ENCODE measurements at regions not wholly inside any gene's neighbourhood (a gene's known extent, or its start where the extent isn't known, plus 50 kb on each side); places are given as distances from the start of the nearest gene placed in this dataset.

- DNase-seq (ENCODE audit: low spot score) = no peak
These were observed 65.1 kb downstream of the PFDN4 start for GRCh38 chr20:54272901-54273488.

DNA sequence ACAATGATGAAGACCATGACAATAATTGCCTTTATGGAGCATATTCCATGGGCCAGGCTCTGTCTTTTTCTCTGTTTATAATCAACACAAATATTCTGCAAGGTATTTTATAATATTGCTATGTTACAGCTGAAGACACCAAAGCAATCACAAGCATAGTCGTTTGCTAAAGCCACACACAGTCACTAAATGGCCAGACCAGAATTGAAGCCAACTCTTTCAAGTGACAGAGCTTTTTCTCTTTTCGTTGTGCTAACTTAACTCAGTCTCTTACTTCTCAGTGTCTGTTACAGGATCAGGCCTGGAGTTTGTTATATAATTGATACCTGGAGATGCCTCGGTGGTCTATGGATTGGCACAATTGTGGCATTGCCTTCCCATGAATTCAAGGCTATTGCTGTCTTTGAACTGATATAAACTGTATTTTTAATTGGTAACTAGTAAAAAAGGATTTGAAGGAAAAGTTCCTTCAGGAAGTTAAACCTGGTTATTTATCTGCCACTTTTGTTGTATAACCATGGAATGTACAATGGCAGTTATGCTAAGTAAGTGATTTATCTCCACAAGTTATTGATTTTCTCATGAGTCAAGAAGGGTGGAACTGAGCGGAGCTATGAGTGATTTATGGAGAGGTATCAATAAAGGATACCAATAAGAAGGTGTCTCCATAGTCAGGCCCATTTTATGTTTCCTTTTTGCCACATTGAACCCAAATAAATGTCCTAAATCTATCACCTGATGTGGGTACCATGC, 67.6 kb downstream of the PFDN4 start:
- DNase-seq (ENCODE audit: low spot score) = no peak

DNA sequence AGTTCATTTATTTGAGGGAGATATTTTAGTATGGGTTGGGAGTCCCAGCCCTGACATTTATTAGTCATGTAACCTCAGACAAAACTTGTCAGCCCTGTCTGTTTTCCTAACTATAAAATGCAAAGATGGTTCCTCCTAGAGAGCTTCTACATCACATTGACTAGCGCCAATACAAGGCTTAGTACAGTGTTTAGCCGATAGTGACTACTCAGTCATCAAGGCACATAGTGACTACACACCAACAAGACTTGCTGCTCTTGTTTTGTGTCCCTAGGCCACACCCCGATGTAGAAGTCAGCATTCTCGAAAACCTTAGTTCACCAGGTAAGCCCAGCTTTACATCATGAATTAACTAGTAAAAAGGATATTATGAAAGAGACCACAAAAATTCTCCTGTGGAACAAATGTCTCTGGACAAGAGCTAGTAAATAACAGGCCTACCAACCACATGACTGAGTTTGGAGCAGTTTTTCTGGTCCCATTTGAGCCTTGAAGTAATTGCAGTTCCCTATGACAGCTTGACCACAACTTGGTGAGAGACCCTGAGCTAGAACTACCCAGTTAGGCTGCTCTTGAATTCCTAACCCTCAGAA, 68.8 kb downstream of the PFDN4 start:
- DNase-seq (ENCODE audit: low spot score) = no peak

- no peak for DNase-seq (ENCODE audit: low spot score)
These were observed 70.4 kb downstream of the PFDN4 start for GRCh38 chr20:54278262-54278661.

- no peak for DNase-seq (ENCODE audit: low spot score)
These were observed 74.7 kb downstream of the PFDN4 start for GRCh38 chr20:54282625-54283024.

DNA sequence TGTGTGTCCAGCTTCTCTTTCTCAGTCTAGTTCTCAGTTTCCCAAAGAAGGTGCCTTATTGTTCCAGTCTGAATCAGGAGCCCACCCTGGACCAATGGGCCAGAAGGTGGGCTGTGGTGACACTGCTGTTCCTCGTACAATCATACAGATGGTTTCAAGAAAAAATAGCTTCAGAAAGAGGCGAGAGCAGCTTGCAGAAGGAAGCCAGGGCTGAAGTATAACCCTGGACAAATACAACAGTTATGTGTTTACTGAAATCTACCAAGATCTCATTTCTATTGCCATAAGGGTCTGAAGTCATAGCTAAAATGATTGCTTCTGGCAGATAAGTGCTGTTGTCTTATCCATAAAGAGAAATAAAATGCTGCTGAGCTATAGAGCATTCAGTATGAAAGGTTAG, 75.4 kb downstream of the PFDN4 start:
- DNase-seq (ENCODE audit: low spot score) = no peak

DNA sequence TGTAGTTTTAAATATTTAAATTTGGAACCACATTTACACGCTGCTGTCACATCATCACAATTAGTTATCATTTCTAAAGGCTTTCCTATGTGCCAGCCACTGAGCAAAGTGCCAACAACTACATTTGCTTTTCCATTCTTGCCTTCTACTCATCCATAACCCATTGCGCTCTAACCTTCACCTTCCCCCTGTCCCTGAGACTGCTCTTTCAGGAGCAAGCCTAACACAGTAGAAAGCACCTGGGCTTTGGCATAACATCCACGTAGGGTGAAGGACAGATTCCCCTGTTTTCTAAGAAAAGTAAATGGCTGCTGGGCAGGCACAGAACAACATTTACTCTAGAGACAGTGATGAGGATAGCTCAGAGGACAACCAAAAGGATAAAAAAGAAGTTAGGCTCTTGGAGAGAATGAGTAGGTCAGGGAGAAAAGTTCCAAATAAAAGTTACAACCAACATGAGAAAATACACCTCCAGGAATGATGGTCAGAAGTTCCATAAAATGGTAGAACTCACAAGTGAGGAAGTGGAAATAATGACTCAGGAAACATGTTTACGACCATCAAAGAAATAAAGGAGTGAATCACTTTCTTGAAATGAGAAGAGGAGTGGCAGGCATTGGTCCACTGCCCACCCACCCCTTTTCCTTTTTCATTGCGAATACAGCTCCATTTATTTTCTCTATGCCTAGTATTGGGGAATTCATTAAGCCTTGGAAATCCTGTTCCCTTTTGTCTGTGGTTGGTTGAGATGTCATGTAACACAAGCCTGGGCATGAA, 77.2 kb downstream of the PFDN4 start:
- no peak for DNase-seq (ENCODE audit: low spot score)

- no peak for DNase-seq (ENCODE audit: low spot score)
These were observed 82.7 kb downstream of the PFDN4 start for GRCh38 chr20:54290636-54291035.

GRCh38 chr20:54291339-54292010, 83.6 kb downstream of the PFDN4 start:
- DNase-seq (ENCODE audit: low spot score) = no peak

DNA sequence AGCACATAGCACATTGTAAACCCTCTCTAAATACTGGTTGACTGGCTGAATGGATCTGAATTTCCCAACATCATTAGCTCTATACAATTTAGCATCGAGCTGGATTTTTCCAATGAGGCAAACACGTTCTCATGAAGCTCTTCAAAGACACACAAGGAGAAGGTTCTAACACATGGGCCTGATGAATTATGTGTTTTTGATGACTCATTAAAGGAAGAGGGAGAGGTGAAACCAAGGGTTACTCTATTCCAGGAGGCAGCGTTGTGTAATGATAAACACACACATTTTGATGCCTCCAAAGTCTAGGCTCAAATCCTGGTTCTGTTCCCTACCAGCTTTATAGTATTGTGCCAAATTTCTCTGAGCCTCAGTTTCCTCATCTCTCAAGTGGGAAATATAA, 84.3 kb downstream of the PFDN4 start:
- no peak for DNase-seq (ENCODE audit: low spot score)

DNA sequence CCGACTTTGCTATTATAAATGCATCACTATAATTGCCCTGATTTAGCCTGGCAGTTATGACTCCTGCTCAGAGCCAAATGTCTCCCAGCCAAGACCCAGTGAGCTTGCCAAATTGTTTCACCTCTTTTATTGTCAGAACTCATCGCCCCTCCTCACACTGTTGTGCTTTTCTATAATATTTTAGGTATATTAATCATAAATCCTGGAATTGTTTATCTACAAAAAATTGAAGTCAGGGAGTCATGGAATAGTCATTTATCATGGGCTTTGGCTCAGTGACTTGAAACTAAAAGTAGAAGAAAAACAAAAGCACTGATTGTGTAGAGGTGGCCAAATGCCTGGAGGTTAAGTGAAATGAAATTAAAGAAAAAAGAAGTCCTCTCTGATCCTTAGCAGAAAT, 85.6 kb downstream of the PFDN4 start:
- DNase-seq (ENCODE audit: low spot score) = no peak

DNA sequence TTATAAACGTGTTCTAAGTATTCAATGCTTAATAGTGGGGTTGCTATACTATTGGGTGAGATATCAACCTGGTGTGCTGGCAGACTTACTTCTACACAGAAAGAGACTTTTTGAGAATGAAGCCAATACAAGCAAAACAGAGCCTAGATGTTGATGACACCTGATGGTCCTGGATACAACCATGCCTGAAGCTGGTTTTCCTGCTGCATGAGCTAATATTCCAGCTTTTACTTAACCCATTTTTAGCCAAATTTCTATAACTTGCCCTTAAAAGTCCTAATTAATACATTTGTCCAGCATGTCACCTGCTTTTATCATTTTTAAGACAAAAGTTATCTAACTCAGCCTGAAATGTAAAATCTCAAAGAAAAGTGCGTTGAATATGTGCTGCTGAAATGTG, 86.2 kb downstream of the PFDN4 start:
- no peak for DNase-seq (ENCODE audit: low spot score)

DNA sequence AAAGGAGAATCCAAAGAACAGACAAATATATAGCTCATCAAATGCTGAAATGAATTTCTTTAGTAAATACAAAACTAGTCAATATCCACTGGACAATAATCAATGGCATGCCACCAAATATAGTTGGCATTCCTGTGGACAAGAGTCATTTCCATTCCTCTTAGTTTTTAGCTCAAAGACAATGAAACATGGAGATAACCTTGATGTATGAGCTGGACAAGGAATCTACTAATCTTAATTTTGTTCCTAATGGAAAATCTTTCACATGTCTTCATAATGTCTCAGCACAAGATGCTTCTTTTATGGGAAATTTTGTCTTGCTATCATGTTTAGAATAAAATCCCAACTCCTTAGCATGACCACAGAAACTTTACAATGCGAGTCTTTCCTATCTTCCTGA, 87.8 kb downstream of the PFDN4 start:
- DNase-seq (ENCODE audit: low spot score) = no peak

DNA sequence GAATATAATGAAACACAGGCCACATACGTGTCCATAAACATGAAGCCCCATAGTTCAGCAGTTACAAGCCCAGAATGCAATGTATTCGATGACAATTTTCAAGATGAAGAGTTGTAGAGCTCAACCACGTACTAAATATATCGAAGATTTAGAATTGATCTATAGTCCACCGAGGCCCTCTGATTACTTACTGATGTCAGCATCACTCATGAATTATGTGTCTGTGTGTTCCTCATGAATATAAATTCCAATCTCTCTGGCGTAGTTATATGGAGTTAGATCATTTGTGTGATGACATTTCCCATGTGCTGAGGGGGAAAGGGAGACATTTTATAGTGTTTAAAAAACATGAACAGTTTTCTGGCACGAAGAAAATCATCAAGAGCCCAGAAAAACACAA, 97.5 kb downstream of the PFDN4 start:
- DNase-seq (ENCODE audit: low spot score) = no peak

DNA sequence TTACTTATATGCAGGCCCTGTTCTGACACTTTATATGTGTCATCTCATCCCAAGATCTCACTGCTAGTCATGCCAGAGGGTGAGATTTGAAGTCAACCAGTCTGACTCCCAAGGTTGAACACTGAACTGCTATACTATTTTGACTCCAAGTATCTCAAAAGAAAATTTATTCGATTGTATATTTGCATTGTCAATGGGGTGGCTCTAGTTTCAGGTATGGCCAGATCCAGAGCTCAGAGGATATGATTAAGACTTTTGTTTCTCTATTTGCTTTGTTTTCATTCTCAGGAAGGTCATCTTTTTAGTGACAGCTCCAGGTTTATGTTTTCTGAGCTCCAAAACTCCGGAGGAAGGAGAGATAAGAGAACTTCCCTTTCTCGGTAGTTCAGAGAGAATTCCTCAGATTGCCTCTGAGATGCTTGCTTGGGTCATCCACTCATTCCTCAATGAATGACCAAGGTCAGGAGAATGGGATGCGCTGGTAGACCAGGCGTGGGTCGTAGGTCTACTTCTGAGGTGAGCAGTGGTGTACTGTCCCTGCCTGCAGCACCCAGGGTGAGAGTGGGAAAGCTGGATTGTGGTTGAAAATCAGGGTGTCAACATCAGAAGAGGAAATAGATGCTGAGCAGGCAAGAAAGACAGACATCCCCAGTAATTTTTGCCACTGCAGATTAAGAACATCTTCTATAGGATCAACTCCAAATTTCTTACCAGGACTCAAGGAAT, 99.3 kb downstream of the PFDN4 start:
- no peak for DNase-seq (ENCODE audit: low spot score)

GRCh38 chr20:54308804-54309203, 100.9 kb downstream of the PFDN4 start:
- no peak for DNase-seq (ENCODE audit: low spot score)

DNA sequence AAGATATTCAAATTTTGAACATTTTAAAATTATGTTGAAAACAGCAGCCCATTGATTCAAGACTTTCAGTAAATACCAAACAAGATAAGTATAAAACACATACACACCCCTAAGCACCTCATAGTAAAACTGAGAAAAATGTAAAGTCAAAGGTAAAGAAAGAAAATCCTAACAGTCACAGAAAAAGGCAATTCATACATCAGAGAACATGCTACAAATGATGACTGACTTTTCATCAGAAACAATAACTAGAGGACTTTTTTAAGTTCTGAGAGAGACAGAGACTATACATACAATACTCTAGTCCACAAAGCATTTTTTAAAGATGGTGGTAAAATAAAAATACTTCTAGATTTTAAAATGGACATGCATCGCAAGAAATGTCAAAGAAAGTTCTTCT, 111.0 kb downstream of the PFDN4 start:
- no peak for DNase-seq (ENCODE audit: low spot score)

GRCh38 chr20:54320148-54320607, 112.3 kb downstream of the PFDN4 start:
- DNase-seq (ENCODE audit: low spot score) = no peak

- DNase-seq (ENCODE audit: low spot score) = no peak
These were observed 113.6 kb downstream of the PFDN4 start for GRCh38 chr20:54321352-54322087.

DNA sequence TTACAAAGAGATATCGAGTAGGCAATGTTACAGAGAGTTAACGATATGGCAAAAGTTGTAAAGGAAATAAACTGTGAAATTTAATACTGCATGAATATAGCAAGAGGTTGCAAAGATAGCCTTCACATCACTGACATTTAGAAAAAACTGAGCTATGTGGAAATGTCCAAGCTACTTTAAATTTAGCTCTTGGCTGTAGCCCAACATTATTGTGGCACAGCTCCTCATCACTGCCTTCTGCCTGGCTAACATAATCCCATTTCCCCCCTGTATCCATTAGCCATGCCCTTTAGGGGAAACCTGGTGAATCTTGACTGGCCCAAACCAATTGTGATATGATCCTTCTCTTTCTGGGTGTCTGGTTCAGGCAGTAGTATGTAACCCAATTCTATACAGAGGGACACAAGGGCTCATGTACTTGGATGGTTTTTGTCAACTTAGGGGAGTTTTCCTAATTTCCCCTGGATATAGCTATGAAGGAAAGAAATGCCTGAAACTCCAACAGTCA, 115.4 kb downstream of the PFDN4 start:
- no peak for DNase-seq (ENCODE audit: low spot score)

Measured in mucosa of gallbladder (tissue), 1 donor.